T-helper 2 cell treated with Interferon-gamma antibody and Interleukin-4, amounts not matched to agents 5 μg/mL and 100 μg/mL, for 36 hours (primary cell): ENCODE measurements at regions not wholly inside any gene's neighbourhood (a gene's known extent, or its start where the extent isn't known, plus 50 kb on each side); places are given as distances from the start of the nearest gene placed in this dataset.

Source experiments
- DNase-seq: peaks from one replicate; pipeline ENCODE4 v3.0.0; 2021; ENCODE audit warnings: low spot score
- H3K27ac Mint-ChIP-seq: one replicate; pipeline ENCODE4 v1.8.0; 2021; ENCODE audit warnings: mild to moderate bottlenecking, mixed read lengths
- H3K27me3 Mint-ChIP-seq: one replicate; pipeline ENCODE4 v1.8.0; 2021; ENCODE audit warnings: low read depth, mixed read lengths
- H3K36me3 Mint-ChIP-seq: one replicate; pipeline ENCODE4 v1.8.0; 2021; ENCODE audit warnings: low read depth, mixed read lengths
- H3K4me1 Mint-ChIP-seq: one replicate; pipeline ENCODE4 v1.8.0; 2021; ENCODE audit warnings: low read depth, mixed read lengths
- H3K4me3 Mint-ChIP-seq: one replicate; pipeline ENCODE4 v1.8.0; 2022; ENCODE audit warnings: mild to moderate bottlenecking, moderate library complexity, mixed read lengths
- H3K9me3 Mint-ChIP-seq: one replicate; pipeline ENCODE4 v1.8.0; 2021; ENCODE audit warnings: mixed read lengths

GRCh38 chr15:29170521-29170920, 99.1 kb downstream of the NSMCE3 start:
- Mint-ChIP-seq H3K27ac (no peak overlapping the region), H3K4me1 (no peaks in the 10 kb centered on the region), H3K27me3 (peaks cover 22% of the 10 kb centered on the region), H3K4me3 (no peak overlapping the region), H3K9me3 (no peaks in the 10 kb centered on the region), H3K36me3 (no peaks in the 10 kb centered on the region)
- no peak for DNase-seq
